NCI-H2196 (cell line): ENCODE measurements at regions not wholly inside any gene's neighbourhood (a gene's known extent, or its start where the extent isn't known, plus 50 kb on each side); places are given as distances from the start of the nearest gene placed in this dataset.

Source experiments
- DNase-seq: peaks from one replicate; lab custom pipeline; 2025; ENCODE audit not compliant: unreplicated experiment; lab: John Stamatoyannopoulos, UW

DNA sequence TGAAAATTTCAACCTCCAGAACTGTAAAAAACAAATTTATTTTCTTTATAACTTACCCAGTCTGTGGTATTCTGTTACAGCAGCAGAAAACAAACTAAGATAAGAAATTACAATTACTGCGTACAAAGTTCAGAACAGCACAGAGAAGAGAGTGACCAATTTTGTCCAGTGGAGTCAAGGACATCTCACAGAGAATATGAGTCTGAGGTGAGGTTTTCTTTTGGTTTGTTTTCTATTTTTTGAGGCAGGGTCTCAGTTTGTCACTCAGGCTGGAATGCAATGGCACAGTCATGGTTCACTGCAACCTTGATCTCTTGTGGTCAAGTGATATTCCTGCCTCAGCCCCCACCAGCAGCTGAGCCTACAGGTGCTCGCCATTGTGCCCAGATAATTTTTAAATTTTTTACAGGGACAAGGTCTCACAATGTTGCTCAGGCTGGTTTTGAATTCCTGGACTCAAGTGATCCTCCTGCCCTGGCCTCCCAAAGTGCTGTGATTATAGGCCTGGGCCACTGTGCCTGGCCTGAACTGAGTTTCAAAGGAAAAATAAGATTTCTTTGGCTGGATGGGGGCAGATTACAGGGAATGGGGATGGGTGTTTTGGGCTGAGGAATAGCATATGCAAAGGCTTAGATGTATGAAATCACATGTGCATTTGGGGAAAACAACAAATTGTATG, 201.1 kb upstream of the USP24 start:
- DNase-seq: no peak

GRCh38 chr1:55413286-55413685, 198.1 kb upstream of the USP24 start:
- no peak for DNase-seq

- no peak for DNase-seq
These were observed 196.9 kb upstream of the USP24 start for GRCh38 chr1:55412060-55412459.

DNA sequence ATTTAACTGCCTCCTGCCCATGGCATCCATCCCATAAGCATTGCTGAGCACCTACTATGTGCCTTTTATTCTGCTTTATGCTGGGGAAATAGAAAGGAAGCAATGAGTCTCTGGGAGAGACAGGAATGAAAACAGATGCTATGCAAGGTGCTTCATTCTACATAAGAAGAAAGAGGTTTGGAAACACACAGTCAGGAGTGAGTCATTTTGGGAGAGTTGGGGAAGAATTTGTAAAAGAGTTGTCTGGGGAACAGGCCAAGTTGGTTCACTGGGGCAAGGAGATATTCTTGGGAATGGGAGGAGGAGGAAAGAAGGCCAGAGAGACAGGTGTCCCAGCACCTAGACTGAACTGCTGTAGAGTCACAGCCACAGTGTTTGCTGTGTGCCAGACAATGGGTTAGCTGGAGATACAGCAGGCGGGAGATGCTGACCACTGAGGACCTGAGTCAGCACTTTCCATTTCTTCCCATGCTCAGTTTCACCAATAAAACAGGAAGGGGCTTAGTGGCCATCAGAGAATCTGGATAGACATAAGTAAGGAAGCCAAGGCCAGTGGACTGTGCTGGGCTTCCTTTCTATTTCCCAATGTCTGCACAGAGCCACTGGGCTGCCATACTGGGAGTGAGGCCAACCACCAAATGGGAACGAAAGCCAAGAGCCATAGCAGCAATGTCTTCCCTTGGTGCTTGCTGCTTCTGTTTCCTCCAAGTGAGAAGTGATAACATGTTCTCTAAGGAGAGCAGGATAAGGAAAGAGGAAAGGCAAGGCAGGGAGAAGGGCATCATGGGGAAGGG, 187.7 kb upstream of the USP24 start:
- no peak for DNase-seq

DNA sequence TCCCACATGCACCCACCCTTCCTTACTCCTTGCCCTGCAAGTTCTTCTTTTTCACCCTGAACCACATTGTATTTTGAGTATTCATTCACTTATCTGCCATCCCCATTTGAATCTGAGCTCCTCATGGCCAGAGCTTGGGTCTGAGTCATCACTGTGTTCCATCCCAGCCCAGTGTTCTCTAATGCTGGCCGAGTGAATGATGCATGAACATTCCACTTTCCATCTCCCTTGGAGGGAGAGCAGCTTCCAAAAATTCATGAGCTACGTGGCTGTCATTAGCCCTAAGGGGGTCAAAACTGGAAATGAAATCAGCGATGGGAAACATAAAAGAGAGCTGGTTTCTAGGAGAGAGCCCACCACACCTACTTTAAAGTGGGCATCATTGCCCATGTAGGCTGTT, 187.0 kb upstream of the USP24 start:
- no peak for DNase-seq

- DNase-seq: no peak
These were observed 185.3 kb upstream of the USP24 start for GRCh38 chr1:55400508-55400907.

GRCh38 chr1:55399346-55399745, 184.2 kb upstream of the USP24 start:
- DNase-seq: no peak

GRCh38 chr1:55396381-55396891, 181.3 kb upstream of the USP24 start:
- DNase-seq: no peak

DNA sequence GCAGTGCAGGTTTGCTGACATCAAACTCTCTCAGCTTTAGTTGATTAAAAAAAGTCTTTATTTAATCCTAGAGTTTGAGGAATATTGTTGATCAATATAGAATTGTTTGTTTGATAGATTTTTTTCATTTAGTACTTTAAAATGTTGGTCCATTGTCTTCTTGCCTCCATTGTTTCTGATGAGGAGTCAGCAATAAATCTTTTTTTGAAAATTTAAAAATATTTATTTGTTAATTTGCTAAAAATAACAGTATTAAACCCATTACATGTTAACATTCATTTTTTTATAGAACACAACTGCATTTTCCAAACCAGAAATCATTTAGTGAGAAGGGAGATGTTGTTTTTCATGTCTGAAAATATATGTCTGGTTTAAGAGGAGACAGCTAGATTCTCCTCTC, 173.8 kb upstream of the USP24 start:
- DNase-seq: no peak

GRCh38 chr1:55387145-55387544, 172.0 kb upstream of the USP24 start:
- DNase-seq: no peak

GRCh38 chr1:55386456-55386855, 171.3 kb upstream of the USP24 start:
- no peak for DNase-seq

- no peak for DNase-seq
These were observed 170.3 kb upstream of the USP24 start for GRCh38 chr1:55385402-55386018.

DNA sequence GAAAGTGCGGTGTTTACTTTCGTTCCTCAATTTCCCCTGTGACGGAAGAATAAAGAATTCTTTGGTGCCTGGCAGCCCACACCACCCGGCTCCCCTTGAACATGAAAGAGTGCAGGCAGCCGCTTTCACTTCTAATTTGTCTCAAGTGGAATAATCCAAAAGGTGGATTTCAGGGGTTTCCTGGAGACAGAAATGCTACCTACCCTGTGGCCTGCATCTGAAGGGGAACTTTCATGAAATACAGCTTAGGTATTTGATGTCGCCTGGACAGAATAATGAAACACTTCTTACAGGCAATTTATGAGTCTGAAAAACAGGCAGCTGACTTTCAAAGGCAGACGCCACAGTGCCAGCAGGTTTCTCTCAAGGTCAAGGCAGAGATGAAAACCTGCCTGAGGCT, 169.5 kb upstream of the USP24 start:
- DNase-seq: no peak

DNA sequence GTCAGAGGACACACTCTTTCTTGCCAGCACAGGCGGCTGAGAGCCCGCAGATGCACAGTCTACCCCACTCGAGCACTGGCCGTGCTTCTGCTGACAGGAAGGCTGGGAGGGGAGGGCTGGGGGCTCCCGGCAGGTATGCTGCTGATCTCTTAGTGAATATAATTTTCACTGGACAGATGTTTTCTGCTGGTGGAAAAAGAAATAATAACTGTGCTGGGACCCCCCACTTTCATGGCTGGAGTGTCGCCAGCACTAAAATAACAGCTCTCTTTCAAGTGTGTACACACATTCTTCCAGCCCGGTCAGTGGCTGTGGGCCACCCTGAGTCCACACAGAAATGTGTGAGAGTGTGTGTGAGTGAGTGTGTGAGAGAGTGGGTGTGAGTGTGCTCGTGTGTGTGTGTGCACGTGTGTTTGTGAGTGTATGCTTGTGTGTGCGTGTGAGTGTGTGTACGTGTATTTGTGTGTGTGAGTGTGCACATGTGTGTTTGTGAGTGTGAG, 167.7 kb upstream of the USP24 start:
- no peak for DNase-seq

DNA sequence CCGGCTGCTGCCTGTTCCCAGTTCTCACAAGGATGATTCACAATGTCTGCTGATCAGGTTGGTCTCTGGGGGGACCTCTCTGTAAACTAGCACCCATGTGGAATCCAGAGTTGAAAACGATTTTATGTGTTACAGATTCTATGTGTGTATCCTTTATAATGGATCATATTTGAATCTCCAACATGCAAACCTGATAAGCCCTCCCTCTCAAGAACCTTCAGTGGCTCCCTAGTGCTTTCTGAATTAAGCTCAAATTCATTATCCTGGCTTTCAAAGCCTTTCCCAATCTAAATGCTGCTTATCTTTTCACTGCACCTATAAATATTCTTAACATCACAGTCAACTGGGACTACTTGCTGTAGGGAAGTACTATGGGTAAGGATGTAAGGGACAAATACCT, 166.8 kb upstream of the USP24 start:
- DNase-seq: no peak

GRCh38 chr1:55381491-55381890, 166.3 kb upstream of the USP24 start:
- DNase-seq: no peak

GRCh38 chr1:55380355-55380970, 165.3 kb upstream of the USP24 start:
- no peak for DNase-seq

DNA sequence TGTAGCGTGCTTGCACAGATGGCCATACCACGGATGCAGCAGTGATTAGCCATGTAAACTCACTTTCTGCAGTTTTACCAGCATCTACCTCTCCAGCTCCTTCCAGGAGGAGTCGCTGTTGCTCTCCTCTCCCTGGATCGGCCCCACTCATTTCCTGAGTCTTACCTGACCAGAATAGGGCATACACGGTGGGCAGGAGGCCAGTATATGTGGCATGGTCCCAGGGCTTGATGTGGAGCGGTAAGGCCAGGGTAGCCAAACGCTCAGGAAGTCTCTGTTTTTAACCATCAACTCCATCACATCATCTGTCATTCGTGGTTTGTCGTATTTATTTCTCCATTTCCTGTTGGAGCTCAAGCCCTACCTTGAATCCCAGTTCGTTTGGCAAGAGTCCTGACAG, 163.4 kb upstream of the USP24 start:
- DNase-seq: peak; percentile 9

DNA sequence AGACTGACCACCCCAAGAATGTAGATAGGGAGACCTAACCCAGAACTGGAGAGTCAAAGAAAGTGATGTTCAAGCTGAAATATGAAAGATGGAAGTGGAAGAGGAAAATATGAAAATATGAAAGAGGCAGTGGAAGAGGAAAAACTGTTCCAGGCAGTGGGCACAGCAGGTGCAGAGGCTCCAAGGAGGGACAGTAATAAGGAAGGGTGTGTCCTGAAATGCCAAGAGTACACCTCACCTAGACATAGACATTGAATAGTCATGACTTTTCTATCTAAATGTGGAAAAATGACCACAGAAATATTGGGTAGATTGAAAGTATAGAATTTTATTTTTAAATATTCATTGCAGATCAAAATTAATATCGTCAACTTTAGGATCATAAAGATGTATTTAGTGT, 161.7 kb upstream of the USP24 start:
- DNase-seq: no peak

- DNase-seq: peak; percentile 56
These were observed 160.6 kb upstream of the USP24 start for GRCh38 chr1:55375617-55376258.
